ENCODE measurements at regions not wholly inside any gene's neighbourhood (a gene's known extent, or its start where the extent isn't known, plus 50 kb on each side); places are given as distances from the start of the nearest gene placed in this dataset.

DNA sequence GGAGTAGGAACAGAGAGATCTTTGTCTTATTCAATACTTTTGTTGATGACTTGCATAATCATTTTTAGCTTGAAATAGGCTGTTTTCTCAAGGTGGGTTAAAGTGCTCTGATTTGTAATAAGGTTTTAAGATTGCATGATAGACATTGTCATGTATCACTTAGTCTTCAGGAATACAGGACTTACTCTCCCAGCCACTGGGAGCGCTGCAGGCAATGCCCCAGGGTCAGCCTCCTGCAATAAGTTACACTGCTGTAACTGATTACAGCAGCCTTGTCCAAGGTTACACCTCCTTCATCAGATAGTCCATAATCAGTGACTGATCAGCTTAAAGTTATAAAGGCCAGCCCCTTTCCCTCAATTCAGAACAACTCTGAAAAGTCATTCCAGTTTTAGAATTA, 218.6 kb downstream of the ESM1 start:
- no peak for DNase-seq

DNA sequence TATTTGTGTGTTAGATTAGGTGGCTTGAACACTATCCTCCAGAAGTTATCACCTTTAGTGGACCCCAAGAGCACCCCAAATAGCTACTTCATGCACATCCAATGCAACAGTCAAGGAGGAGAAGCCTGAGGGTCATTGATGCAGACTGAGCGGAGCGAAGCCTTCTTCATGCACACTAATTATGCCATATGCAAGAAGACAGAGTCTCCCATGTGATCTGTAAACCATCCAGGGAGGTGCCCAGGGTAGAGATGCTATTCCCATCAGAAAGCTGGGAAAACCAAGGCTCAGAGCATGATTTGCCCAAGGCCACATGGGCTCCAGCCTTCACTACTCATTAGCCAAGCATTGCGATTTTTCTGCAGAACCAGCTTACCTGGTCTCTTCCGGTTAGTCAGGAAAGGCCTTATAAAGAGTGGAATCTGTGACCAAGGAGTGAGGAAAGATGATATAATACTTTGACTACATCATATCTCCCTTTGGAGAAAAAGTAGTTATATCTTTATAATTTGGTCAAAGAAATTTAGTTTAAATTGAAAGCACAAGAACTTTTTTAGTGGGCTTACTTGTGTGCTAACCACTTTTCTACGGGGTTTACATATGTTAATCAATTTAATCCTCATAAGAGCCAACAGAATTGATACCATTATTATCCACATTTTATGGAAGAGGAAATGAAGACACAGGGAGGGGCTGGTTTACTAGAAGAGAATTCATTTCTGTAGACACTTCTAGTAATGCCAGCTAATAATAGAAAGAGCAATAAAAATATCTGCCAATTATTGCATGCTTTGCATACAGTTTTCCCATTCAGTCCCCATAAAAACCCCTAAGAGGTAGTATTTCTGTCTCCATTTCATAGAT, 220.0 kb downstream of the ESM1 start:
- no peak for DNase-seq

DNA sequence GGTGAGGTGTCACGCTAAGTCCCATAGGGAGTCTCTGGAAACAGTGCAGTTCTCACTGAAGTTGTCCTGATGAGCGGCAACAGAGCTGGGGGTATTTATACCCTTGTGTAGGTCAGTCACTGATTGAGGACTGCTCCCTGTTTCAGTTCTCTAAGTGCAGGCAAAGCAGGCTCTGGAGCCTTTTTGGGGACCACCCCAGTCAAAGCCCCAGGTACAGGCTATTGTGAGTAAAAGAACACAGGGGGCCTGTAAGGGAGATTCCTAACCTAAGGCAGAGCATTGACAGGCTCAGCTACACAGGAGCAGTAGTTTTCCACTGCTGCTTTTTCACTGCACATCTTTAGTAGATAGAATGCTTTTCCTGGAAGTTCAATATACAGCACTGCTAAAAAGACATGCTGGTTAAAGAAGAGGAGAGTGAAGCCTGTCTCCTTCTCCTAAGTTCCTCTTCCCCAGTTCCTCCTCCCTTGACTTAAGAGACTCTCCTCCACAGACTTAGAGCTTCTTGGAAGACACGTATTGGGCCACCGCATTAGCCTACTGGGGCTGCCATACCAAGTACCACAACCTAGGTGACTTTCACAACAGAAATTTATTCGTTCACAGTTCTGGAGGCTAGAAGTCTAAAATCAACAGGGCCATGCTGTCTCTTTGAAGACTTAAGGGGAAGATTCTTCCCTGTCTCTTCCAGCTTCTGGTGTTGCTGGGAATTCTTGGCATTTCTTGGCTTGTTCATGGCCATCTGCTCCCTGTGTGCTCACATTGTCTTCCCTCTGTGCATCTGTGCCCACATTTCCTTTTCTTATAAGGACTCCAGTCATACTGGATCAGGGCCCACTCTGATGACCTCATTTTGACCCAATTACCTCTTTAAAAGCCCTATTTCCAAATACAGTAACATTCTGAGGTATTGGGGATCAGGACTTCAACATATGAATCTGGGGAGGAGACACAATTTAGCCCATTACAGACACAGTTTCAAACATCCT, 221.0 kb downstream of the ESM1 start:
- DNase-seq: no peak

DNA sequence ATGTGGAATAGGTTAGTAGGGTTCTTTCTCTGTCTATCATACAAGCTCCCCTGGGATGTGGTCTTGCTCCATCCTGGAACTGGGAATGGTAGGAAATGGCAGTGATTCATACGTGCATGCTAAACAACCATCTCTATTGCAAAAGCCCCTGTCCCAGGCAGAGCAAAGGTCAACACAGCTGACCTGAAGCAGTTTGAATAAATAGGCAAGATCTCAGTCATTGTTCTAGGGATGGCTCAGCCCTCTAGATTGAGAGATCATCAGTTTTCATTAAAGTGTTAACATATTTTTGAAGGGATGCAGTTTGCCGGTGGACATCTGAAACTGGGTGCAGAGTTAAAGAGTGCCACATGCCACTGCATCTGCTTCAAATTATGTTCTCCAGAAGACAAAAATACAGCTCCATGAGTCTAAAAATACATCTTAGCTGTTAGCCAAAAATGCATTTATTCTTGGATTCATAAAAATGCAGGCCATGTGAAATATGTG, 224.1 kb downstream of the ESM1 start:
- no peak for DNase-seq

DNA sequence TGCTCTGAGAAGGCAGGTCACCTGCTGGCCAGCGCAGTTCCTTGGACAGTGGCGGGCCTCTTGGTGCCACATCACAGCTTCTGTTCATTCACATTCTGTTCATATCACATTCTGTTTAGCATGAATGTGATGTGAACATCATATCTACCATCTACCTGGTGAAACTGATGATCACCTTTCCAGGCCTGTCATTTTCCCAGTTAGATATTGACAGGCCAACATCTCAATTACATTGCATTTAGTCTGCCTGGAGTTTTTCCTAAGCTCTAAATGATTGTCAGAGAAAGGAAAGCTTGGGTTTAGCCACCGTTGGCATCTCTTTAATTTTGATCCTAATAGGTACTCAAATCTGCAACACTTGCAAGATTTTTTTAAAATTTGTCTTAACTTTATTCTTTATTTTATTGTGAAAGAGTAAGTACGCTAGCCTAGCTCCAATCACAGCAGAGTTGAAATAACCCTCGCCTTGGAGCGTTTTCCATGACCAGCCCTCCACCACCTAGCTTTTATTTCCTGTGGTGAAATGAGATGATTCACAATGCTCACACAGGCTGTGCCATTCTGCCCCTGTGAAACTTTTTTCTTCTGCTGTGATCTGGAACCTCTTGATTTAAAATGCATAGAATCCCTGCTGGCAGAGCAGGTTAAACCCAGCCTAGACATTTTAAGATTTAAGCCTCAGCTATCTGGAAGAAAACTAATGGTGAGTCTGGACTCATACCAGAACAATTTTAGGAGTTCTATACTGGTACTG, 225.0 kb downstream of the ESM1 start:
- no peak for DNase-seq

DNA sequence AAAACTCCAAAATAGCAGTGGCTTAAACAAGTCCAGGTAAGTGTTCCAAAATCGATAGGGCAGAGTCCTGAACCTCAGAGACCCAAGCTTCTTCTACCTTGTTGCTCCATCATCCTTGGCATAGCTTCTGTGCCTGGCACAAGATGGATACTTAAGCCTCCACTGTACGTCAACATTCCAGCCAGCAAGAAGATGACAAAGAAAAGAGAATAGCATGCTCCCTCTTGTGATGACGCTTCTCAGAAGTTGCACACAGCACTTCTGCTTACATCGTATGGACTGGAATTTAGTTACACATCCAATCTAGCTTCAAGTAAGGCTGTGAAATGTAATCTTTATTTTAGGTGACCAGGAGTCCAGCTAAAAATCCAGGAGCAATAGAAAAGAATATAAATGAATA, 227.4 kb downstream of the ESM1 start:
- no peak for DNase-seq

DNA sequence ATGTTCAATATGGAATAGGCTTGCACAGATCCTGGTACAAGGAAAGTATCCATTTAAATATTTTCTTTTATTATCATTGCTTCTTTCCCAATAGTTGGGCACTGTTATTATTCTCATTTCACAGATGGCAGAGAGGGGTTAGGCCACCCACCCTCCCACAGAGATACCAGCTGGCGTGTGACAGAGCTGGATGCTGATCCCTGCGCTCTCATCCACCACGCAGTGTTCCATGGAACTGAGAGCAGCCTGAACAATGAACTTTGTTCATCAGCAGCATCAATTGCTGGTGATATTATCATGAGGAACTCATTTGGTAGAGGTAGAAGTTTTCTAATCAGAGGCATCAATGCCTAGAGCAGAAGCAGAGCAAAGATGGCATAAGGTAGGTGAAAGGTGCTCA, 227.9 kb downstream of the ESM1 start:
- DNase-seq: no peak

DNA sequence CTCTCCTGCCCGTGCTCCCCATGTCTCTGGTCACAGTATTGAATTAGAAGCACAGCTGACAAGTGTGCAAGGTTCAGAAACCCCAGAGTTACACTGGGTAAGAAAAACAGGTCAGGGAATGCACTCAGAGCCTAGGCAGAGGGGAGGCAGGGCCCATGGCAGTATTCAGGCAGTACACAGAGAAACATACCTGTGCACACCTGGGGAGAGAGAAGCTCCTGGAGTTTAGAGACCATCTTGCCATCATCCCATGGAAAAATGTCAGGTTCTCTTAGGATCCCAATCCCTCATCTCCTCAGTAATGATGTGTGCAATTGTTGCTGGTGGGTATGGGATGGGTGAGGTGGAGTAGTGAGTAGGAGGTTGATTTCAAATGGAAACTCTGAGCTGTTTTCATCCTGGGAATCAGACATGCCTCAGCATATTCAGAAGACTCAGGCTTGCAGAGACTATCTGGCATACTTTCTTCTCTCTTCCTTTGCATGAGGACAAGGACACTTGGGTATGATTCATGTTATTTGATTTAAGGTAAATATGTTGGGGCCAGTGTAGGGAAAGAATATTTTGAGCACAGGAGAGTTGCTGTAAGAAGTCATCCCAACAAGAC, 228.5 kb downstream of the ESM1 start:
- DNase-seq: no peak

DNA sequence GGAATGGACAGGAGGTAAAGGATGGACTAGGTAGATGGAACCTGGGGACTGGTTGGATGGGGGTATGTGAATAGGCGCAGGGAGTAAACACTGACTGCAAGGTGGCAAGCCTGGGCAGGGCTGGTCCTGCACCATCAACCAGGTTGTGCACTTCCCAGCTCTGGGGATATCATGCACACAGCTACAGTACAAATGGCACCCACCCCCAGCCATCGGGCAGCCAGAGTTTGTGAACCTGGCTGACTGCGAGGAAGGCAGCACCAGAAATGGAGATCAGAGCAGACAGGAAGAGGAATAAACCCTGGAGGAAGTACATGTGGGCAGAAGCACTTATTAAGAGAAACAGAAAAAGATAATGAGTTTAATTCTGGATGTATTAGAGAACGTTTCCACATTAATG, 229.1 kb downstream of the ESM1 start:
- no peak for DNase-seq

DNA sequence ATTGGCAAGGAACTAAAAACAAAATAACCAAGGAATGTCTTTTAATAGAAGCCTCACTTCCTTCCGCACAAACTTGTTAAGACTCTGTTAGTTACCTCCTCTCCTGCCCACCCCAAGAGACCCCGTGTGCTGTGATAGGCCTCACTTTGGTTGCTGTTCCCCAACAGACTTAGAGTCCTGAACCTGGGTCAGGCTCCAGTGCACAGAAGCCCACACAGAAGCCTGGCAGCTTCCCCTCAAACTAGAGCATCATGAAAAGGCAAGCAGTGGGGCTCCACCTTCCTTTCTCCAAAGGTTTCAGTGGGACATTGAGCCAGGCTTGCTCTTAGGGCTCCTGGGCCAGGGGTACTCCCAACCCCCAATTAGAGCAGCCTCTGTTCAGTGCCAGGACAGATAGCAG, 230.5 kb downstream of the ESM1 start:
- no peak for DNase-seq

DNA sequence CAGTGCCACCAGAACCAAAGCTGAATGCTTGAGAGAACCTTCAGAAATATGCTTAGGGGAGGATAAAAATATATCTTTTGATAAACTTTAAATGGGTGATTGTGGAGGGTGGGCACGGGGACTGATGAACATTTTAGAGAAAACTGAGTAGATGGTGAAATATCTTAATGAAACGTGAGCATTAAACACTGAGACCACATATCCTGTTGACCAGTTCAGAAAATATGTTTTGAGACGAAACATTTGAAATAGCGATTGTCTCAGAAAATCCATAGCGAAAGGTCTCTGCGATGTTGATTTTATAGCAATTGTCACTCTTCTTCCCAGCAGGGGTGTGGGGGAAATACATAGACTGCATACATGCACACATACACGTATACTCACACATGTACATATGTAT, 231.0 kb downstream of the ESM1 start:
- no peak for DNase-seq

DNA sequence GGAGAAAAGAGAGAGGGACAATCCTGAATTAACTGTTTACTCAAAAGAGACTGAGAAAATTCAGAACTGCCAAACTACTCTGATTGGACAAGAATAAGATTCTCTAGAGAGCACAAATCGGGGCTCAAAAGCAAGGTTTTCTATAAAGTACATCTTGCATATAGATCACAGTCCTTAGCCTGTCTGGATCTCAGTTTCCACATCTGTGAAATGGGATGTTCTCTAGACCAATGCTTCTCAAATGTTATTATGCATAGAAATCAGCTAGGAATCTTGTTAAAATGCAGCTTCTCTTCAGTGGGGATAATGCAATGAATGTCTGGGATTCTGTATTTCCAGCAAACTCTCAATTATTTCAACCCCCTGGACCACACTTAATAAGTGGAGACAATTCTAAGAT, 231.6 kb downstream of the ESM1 start:
- no peak for DNase-seq

DNA sequence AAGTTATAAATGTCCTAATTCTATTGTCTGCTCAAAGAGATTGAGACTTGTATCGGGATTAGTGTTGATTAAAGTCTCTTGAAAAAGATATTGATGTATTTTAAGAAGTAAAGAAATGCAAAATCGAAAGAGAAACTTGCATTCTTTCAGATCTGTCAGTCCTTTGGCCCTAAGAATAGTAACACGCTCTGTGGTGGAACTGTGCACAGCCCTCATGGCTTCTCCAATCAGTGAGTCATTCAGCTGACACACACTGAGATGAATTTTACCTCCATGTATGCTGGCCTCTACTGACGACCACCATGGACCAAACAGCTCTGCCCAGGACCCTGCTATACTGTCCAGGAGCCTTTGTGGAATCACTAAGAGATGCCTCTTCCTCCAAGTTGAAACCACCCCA, 232.4 kb downstream of the ESM1 start:
- no peak for DNase-seq

DNA sequence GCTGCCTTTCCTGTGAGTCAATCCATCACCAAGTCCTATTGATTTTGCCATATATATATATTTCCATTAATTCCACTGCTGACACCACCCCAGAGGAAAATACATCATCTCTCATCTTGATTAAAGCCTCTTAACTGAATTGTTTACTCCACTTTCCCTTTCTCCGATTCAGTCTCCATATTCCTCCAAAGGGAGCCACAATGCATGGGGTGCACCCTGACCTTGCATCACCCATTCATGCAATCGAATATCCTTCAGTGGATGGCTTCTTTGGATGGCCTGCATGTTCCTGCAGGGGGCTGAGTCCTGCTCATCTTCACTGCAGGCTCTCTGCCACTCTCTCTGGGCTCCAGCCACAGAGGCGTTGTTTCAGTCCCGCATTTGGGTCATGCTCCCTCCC, 231.0 kb downstream of the SNX18 start:
- DNase-seq: no peak

DNA sequence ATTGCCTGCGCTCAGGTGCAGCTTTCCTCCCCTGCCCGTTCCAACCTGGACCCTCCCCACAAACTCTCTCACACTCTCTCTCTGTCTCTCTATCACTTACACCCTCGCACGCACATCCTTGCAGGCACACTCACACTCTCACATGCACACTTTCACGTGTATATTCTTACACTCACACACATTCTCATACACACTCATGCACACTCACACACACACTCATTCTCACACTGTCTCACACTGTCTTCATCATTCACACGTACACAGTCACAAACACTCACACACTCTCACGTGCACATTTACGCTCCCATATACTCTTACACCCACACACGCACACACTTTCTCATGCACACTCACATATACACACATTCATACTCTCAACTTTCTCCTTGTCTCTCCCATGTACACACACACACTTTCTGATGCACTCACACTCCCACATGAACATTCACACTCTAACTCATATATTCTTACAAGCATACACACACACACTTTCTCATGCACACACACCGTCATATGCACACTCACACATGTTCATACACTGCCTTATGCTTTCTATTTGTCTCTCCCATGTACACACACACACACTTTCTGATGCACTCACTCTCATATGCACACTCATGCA, 229.3 kb downstream of the SNX18 start:
- no peak for DNase-seq

DNA sequence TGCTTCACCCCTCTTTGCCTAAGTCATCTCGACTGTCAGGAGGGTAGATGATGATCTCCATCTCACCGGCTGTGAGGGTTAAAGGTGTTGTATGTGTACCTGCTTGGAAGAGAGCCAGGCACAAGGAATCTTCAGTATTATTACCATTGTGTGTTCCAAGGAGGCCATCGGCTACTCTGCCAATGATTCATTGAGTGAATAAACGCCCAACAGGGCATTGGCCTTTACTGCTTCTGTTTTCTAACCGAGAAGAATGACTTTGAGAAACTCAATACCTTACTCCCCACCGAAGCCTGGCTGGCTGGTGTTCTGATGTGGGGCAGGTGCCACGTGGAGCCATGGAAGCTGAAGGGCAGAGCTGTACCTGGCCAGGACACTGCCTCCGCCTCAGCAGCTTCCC, 228.8 kb downstream of the SNX18 start:
- DNase-seq: no peak

DNA sequence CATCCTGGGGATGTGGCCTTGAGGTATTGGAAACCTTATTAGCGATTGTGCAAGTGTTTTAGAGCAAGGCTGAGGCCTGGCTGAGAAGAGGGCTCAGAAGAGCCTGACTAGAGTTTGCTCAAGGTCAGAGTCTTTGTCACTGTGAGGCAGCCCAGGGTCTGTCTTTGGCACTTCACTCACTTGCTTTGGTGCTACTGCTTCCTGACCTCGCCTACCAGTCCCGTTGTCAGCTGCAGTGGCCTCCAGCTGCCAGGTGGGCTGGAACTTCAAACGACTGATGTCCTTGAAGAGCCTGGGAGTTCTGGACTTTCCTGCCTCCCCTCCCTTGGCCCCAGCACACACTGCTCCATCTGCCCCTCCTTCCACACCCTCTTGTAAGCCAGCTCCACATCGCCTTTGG, 228.0 kb downstream of the SNX18 start:
- no peak for DNase-seq

DNA sequence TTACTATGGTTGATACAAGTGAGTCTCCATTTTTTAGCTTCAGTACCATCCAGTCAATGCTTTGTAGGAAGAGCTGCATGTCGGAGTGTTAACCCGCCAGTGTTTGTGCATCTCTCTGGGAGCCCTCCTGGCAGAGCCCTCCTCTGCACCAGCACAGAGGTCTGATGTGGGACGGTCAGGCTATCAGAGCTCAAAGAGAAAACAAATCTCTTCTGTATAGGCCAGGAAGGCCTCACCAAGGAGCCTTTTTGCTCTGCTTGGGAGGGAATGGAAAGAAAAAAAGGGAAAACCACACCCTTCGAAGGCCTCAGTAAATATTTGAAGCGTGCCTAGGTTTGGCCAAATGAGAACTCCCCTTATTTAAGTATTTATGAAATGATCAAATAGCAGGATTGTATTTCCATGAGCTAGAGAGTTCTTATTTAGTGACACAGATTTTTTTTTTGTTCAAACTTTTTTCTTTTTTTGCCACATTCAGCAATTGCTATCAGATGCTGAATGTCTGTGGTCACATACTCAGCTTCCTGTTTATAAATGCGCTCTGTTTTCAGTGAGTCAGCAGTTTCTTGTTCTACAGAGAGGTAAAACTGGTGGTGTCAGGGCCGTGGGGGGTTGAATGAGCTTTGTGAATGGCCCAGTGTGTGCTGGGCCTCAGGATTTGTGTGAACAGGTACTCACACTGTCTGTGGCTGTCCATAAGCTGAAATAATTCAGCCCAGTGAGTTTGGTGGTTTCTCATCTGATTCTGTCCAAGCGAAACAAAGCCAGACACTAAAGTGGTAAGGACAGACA, 226.6 kb downstream of the SNX18 start:
- DNase-seq: no peak

DNA sequence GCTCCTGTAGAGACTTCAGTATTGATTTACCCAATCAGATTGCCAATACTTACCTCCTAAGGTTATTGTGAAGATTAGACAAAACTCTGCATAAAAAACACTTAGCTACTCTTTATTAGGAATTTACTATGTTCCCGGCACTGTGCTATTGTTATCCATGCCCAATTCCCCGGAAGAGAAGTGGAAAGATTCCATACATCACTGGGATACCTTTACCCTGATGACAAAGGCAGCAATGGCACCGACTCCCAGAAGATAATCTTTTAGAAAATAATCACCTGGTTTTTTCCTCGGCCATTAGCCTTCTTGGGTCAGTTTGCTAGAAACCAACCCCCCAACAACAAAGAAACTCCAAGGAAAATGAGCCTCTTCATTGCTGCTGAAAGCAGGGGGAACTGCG, 226.0 kb downstream of the SNX18 start:
- DNase-seq: no peak

DNA sequence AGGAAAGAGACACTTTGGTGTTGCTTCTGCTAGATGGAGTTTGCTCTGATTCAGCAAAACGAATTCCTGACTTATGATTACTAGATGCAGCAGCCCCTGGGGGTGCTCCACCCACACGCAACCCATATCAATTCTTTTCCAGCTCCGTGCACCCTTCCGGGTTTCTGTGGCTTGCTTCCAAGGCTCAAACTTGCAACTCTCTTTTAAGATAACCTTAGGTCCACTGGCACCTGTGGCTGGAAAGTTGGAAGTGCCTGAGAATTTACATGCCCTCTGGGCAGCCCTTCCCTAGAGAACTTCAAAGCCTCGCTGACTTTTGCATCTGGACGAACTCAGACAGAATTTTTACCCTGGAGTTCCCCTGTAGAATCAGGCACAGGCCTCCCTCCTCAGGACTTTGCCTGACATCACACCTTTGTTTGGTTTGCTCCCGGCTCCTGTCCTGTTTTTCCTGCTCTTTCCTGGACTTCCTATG, 224.9 kb downstream of the SNX18 start:
- no peak for DNase-seq

DNA sequence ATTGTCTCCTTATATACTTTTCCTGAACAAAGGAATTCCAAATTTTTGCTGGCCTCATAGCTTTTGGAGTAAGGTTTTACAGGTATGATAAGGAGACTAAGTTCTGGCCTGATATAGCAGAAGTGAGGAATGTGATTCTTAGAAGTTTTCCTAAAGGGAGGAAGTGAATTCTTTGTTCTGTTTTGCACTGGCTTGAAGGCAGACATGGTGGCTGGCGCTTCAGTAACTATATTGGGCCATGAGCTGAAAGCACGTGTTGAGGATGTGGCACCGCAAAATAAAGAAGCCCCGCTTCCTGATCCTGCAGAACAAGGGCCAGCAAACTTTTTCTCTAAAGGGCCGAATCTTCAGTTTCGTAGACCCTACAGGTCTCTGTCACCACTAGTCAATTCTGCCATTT, 224.2 kb downstream of the SNX18 start:
- no peak for DNase-seq
